ENCODE measurements at regions not wholly inside any gene's neighbourhood (a gene's known extent, or its start where the extent isn't known, plus 50 kb on each side); places are given as distances from the start of the nearest gene placed in this dataset.
A peak's percentile ranks its signal among the peaks of the same experiment; 100 is the strongest.
"Not testable (repeated sequence)": the region's sequence is repeated elsewhere in the genome, so short reads cannot be mapped to it uniquely, and the experiment has no call there.

DNA sequence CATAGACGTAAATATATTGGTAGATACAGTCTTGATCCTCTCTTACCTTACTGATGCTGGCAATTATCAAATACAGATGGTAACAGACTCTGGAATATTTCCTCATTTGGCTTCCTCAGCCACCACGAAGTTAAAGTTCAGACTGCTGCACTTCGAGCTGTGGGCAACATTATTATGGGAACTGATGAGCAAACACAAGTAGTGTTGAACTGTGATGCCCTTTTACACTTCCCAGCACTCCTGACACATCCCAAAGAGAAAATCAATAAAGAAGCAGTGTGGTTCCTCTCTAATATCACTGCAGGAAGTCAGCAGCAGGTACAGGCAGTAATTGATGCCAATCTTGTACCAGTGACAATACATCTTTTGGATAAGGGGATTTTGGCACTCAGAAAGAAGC, 162.7 kb upstream of the NT5E start:
- H3K4me3 ChIP-seq (ENCODE audit: low read length) = no peak overlapping the region
- no peak for DNase-seq (ENCODE audit: low read depth)
- TF ChIP-seq, protein P1, sequence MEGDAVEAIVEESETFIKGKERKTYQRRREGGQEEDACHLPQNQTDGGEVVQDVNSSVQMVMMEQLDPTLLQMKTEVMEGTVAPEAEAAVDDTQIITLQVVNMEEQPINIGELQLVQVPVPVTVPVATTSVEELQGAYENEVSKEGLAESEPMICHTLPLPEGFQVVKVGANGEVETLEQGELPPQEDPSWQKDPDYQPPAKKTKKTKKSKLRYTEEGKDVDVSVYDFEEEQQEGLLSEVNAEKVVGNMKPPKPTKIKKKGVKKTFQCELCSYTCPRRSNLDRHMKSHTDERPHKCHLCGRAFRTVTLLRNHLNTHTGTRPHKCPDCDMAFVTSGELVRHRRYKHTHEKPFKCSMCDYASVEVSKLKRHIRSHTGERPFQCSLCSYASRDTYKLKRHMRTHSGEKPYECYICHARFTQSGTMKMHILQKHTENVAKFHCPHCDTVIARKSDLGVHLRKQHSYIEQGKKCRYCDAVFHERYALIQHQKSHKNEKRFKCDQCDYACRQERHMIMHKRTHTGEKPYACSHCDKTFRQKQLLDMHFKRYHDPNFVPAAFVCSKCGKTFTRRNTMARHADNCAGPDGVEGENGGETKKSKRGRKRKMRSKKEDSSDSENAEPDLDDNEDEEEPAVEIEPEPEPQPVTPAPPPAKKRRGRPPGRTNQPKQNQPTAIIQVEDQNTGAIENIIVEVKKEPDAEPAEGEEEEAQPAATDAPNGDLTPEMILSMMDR (conservative IDR thresholded peaks at IDR 0.05; ENCODE audit: low read length) = no peak

DNA sequence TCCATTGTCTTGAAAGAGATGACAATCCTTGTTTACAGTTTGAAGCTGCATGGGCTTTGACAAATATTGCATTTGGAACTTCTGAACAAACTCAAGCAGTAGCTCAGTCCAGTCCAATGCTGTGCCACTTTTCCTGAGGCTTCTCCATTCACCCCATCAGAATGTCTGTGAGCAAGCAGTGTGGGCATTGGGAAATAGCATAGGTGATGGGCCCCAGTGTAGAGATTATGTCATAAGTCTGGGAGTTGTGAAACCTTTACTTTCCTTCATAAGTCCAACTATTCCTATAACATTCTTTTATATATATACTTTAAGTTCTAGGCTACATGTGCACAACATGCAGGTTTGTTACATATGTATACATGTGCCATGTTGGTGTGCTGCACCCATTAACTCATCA, 163.4 kb upstream of the NT5E start:
- not testable (repeated sequence) for H3K4me3 ChIP-seq (ENCODE audit: low read length); DNase-seq (ENCODE audit: low read depth)

DNA sequence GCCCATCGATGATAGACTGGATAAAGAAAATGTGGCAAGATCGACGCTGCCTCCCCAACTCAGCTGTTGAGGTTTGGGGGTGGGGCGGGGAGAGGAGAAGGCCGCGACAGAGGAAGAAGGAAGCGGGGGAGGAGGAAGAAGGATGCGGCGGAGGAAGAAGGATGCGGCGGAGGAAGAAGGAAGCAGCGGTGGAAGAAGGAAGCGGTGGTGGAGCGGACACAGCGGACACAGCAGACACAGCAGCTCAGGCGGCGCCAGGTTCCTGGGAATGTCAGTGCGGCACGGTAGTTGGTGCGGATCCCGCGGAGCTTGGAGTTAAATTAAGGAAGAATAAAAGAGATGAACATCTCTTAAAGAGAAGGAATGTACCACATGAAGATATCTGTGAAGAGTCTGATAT, 163.9 kb upstream of the NT5E start:
- TF ChIP-seq, protein P1 (conservative IDR thresholded peaks at IDR 0.05; ENCODE audit: low read length) = no peak
- no peak for DNase-seq (ENCODE audit: low read depth)
- H3K4me3 ChIP-seq (ENCODE audit: low read length) = no peak overlapping the region

DNA sequence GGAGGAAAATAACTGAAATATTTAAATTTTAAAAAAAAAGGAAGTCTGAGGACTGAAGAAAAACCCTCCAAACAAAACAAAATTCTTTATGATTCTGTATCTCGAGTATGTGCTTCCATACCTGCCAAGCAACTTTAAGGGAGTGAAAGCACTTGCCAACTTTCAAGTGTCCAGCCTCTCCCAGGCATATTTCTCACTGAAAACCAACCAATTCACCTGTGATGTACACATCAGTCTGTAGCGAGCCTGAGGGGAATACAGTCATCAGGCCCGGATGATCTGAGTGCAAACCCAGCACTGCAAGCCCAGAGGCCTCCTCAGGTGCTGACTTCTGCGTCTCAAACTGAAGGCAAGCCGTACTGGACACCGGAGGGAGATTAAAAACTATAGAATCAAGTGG, 164.8 kb upstream of the NT5E start:
- no peak for DNase-seq (ENCODE audit: low read depth)
- TF ChIP-seq, protein P1 (conservative IDR thresholded peaks at IDR 0.05; ENCODE audit: low read length) = no peak
- no peak overlapping the region for H3K4me3 ChIP-seq (ENCODE audit: low read length)

DNA sequence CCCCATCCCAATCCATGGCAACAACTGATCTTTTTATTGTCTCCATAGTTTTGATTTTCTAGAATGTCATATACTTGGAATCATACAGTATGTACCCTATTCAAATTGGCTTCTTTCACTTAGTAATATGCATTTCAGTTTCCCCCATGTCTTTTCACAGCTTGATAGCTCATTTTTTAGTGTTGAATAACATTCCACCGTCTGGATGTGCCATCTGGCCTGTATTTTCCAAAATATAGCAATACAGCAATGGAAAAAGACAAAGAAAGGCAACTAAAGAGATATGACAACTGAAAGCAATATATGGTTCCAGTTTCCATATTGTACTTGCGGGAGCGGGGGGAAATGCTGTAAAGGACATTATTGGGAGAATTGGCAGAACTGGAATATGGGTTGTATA, 166.4 kb upstream of the NT5E start:
- DNase-seq (ENCODE audit: low read depth) = no peak
- TF ChIP-seq, protein P1 (conservative IDR thresholded peaks at IDR 0.05; ENCODE audit: low read length) = no peak
- H3K4me3 ChIP-seq (ENCODE audit: low read length) = no peak overlapping the region

DNA sequence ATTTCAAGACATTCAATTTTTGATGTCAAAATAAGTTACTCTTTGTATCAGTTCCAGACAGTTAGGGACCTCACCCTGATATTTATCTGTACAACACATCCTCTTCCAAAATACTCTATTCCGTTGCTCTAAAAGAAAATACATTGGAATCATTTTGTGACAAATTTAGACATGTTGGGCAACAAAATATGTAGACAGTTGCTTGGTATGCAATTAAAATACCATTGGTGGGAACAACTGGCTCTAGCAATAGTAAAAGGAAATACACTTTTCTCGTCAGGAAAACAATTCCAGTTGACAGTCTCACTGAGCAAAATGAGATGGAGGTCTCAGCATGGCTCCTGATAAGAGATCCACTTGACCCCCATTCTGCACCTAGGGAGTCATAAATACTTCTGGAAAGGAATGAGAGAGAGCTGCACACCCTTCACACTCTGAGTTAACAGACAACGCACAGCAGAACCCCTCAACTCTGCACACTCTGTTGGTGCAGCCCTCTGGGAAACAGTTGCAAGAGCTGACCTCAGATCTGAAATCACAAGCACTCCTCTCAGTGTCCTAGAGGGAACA, 171.3 kb upstream of the NT5E start:
- DNase-seq (ENCODE audit: low read depth) = peak; percentile 43
- H3K4me3 ChIP-seq (ENCODE audit: low read length) = no peak overlapping the region
- TF ChIP-seq, protein P1 (conservative IDR thresholded peaks at IDR 0.05; ENCODE audit: low read length) = no peak

DNA sequence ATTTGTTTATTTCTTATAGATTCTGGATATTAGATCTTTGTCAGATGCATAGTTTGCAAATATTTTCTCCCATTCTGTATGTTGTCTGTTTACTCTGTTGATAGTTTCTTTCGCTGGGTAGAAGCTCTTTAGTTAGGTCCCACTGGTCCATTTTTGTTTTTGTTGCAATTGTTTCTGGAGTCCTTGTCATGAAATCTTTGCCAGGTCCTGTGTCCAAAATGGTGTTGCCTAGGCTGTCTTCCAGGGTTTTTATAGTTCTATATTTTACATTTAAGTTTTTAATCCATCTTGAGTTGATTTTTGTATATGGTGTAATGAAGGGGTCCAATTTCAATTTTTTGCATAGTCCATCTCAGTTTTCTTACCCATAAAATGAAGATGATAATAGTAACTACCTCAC, 173.9 kb upstream of the NT5E start:
- H3K4me3 ChIP-seq (ENCODE audit: low read length); DNase-seq (ENCODE audit: low read depth): not testable (repeated sequence)

DNA sequence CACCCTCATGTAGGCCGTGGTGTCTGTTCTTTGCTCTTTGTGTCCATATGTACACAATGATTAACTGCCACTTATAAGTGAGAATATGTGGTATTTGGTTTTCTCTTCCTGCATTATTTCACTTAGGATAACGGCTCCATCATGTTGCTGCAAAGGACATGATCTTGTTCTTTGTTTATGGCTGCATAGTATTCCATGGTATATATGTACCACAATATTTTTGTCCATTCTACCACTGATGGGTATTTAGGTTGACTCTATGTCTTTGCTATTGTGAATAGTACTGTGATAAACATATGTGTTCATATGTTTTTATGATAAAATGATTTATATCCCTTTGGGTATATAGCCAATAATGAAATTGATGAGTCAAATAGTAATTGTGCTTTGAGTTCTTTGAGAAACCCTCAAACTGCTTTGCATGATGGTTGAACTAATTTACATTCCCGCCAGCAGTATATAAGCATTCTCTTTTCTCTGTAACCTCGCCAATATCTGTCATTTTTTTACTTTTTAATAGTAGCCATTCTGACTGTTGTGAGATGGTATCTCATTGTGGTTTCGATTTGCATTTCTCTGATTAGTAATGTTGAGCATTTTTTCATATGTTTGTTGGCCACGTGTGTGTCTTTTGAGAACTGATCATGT, 174.4 kb upstream of the NT5E start:
- no peak overlapping the region for H3K4me3 ChIP-seq (ENCODE audit: low read length)
- DNase-seq (ENCODE audit: low read depth) = no peak
- TF ChIP-seq, protein P1 (conservative IDR thresholded peaks at IDR 0.05; ENCODE audit: low read length) = no peak
